ENCODE measurements at regions not wholly inside any gene's neighbourhood (a gene's known extent, or its start where the extent isn't known, plus 50 kb on each side); places are given as distances from the start of the nearest gene placed in this dataset.

DNA sequence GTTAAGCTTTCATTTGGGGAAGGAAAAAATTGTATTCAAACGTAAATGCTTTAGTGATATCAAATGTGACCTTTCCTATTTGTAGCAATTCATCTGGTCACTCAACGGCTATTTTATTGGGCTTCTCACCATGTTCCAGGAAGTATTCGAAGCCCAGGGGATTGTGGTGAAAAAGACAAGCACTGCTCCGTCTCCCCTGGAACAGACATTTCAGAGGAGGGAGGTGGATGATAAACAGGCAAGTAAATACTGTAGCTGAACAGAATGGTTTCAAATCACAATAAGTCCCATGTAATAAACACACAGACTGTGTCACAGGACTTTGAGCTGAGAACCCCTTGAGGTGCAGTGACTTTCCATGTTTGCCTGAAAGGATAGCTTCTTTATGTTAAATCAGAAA, 464.7 kb upstream of the HNRNPA3 start:
- Histone ChIP-seq H3K27me3 (ENCODE audit: control insufficient read depth, insufficient read depth, low read length) (peaks cover 6% of the 10 kb centered on the region), H3K36me3 (ENCODE audit: control insufficient read depth, insufficient read depth, low read length) (no peaks in the 10 kb centered on the region), H3K4me3 (ENCODE audit: low read depth in 2 of 2, low read length in 2 of 2) (no peak overlapping the region), H3K4me1 (ENCODE audit: control insufficient read depth, insufficient read depth, low read length) (no peaks in the 10 kb centered on the region), H3K27ac (ENCODE audit: low read length) (no peak overlapping the region), H3K9me3 (ENCODE audit: control insufficient read depth, insufficient read depth, low read depth, low read length) (no peaks in the 10 kb centered on the region)
- CTCF ChIA-PET = no interaction called here
- in situ Hi-C loops (cut with HindIII; ENCODE audit: low pct_unique_long_range_greater_than_20kb, low sequenced_read_pairs) (no loop called here), intact Hi-C loops (cut with micrococcal nuclease; ENCODE audit: unreplicated experiment) (no loop called here)
- POLR2A ChIA-PET = no interaction called here
- TF ChIP-seq, protein P1, sequence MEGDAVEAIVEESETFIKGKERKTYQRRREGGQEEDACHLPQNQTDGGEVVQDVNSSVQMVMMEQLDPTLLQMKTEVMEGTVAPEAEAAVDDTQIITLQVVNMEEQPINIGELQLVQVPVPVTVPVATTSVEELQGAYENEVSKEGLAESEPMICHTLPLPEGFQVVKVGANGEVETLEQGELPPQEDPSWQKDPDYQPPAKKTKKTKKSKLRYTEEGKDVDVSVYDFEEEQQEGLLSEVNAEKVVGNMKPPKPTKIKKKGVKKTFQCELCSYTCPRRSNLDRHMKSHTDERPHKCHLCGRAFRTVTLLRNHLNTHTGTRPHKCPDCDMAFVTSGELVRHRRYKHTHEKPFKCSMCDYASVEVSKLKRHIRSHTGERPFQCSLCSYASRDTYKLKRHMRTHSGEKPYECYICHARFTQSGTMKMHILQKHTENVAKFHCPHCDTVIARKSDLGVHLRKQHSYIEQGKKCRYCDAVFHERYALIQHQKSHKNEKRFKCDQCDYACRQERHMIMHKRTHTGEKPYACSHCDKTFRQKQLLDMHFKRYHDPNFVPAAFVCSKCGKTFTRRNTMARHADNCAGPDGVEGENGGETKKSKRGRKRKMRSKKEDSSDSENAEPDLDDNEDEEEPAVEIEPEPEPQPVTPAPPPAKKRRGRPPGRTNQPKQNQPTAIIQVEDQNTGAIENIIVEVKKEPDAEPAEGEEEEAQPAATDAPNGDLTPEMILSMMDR (IDR thresholded peaks at IDR 0.05) = no peak
- no peak for TF ChIP-seq POLR2AphosphoS5 (IDR thresholded peaks at IDR 0.05; ENCODE audit: low read depth, low read length)
- no peak for TF ChIP-seq SIN3A (IDR thresholded peaks at IDR 0.05; ENCODE audit: borderline replicate concordance, insufficient read depth, low read depth, low read length)
- no peak for TF ChIP-seq TCF7L2 (IDR thresholded peaks at IDR 0.05; ENCODE audit: low read depth, low read length)
- TF ChIP-seq, protein P2, sequence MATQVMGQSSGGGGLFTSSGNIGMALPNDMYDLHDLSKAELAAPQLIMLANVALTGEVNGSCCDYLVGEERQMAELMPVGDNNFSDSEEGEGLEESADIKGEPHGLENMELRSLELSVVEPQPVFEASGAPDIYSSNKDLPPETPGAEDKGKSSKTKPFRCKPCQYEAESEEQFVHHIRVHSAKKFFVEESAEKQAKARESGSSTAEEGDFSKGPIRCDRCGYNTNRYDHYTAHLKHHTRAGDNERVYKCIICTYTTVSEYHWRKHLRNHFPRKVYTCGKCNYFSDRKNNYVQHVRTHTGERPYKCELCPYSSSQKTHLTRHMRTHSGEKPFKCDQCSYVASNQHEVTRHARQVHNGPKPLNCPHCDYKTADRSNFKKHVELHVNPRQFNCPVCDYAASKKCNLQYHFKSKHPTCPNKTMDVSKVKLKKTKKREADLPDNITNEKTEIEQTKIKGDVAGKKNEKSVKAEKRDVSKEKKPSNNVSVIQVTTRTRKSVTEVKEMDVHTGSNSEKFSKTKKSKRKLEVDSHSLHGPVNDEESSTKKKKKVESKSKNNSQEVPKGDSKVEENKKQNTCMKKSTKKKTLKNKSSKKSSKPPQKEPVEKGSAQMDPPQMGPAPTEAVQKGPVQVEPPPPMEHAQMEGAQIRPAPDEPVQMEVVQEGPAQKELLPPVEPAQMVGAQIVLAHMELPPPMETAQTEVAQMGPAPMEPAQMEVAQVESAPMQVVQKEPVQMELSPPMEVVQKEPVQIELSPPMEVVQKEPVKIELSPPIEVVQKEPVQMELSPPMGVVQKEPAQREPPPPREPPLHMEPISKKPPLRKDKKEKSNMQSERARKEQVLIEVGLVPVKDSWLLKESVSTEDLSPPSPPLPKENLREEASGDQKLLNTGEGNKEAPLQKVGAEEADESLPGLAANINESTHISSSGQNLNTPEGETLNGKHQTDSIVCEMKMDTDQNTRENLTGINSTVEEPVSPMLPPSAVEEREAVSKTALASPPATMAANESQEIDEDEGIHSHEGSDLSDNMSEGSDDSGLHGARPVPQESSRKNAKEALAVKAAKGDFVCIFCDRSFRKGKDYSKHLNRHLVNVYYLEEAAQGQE (IDR thresholded peaks at IDR 0.05; ENCODE audit: insufficient read depth in 1 of 2, low read depth in 2 of 2, low read length in 1 of 2) = no peak
- BruUV-seq (replicated peaks) = no TSS peak
- ATAC-seq = no peak
- no peak for DNase-seq (ENCODE audit: low read depth, low spot score)

DNA sequence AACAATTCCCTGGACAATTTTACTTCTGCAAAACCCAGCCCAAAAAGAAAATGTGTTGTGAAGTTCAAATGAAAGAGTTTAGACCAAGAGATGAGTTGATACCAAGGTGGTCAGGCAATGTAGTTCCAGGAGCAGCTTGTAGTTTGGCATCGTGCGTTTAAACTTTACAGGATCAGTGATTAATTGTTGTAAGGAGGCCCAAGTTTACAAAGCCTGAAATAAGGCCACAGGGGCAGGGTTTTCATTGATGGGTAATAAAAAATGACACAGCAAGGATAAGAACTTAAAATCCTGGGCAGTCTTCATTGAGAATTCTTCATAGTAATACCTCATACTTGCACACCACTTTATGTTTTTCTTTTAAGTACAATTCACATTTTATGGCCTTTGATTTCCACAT, 463.9 kb upstream of the HNRNPA3 start:
- Histone ChIP-seq H3K36me3 (ENCODE audit: control insufficient read depth, insufficient read depth, low read length) (no peaks in the 10 kb centered on the region), H3K27me3 (ENCODE audit: control insufficient read depth, insufficient read depth, low read length) (peaks cover 4% of the 10 kb centered on the region), H3K27ac (ENCODE audit: low read length) (no peak overlapping the region), H3K4me1 (ENCODE audit: control insufficient read depth, insufficient read depth, low read length) (no peaks in the 10 kb centered on the region), H3K9me3 (ENCODE audit: control insufficient read depth, insufficient read depth, low read depth, low read length) (no peaks in the 10 kb centered on the region), H3K4me3 (ENCODE audit: low read depth in 2 of 2, low read length in 2 of 2) (no peak overlapping the region)
- TF ChIP-seq POLR2AphosphoS5 (IDR thresholded peaks at IDR 0.05; ENCODE audit: low read depth, low read length) = no peak
- no peak for TF ChIP-seq SIN3A (IDR thresholded peaks at IDR 0.05; ENCODE audit: borderline replicate concordance, insufficient read depth, low read depth, low read length)
- TF ChIP-seq, protein P2 (IDR thresholded peaks at IDR 0.05; ENCODE audit: insufficient read depth in 1 of 2, low read depth in 2 of 2, low read length in 1 of 2) = no peak
- TF ChIP-seq, protein P1 (IDR thresholded peaks at IDR 0.05) = no peak
- TF ChIP-seq TCF7L2 (IDR thresholded peaks at IDR 0.05; ENCODE audit: low read depth, low read length) = no peak
- no peak for ATAC-seq
- intact Hi-C loops (cut with micrococcal nuclease; ENCODE audit: unreplicated experiment) = no loop called here
- BruUV-seq (replicated peaks) = no TSS peak
- CTCF ChIA-PET = no interaction called here
- POLR2A ChIA-PET = no interaction called here
- in situ Hi-C loops (cut with HindIII; ENCODE audit: low pct_unique_long_range_greater_than_20kb, low sequenced_read_pairs) = no loop called here
- no peak for DNase-seq (ENCODE audit: low read depth, low spot score)
